ENCODE measurements at regions not wholly inside any gene's neighbourhood (a gene's known extent, or its start where the extent isn't known, plus 50 kb on each side); places are given as distances from the start of the nearest gene placed in this dataset.

DNA sequence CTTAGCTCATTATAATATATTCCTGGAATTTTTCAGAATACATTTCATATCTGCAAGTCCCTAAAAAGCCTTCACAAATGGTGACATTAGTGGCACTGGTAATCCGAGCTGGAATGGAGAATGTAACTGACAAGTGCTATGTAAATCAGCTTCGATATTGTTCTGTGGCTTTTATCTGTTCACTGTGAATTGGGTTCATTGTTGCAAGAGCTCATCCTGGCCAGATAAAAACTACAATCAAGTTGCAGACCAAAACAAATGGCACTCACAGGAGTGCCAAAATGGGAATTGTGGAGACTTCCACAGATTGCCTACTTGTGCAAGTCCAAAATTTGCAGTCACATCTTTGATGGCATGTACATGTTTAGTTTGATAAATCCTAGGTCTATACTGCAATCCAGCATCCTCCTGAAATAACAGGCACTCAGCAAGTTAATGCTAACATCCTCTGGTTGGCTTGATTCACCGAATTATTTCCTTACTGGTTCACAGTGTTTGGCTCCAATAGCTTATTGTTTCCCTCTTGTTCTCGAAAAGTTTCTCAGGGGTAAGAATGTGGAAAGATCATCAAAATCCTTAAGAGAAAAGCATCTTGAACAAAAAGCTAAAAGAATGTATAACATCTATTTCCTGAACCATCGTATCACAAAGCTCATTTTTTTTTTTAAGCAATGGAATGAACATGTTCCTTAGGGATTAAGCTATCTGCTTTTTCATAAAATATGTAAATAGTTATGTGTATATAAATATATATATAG lies 904.9 kb downstream of the CENPC start:
- TF ChIP-seq, protein P1, sequence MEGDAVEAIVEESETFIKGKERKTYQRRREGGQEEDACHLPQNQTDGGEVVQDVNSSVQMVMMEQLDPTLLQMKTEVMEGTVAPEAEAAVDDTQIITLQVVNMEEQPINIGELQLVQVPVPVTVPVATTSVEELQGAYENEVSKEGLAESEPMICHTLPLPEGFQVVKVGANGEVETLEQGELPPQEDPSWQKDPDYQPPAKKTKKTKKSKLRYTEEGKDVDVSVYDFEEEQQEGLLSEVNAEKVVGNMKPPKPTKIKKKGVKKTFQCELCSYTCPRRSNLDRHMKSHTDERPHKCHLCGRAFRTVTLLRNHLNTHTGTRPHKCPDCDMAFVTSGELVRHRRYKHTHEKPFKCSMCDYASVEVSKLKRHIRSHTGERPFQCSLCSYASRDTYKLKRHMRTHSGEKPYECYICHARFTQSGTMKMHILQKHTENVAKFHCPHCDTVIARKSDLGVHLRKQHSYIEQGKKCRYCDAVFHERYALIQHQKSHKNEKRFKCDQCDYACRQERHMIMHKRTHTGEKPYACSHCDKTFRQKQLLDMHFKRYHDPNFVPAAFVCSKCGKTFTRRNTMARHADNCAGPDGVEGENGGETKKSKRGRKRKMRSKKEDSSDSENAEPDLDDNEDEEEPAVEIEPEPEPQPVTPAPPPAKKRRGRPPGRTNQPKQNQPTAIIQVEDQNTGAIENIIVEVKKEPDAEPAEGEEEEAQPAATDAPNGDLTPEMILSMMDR (IDR thresholded peaks at IDR 0.05): no peak
- no peak for TF ChIP-seq POLR2A (IDR thresholded peaks at IDR 0.05)
- no peak for TF ChIP-seq POLR2AphosphoS5 (IDR thresholded peaks at IDR 0.05)
